K562 (cell line): ENCODE measurements at regions not wholly inside any gene's neighbourhood (a gene's known extent, or its start where the extent isn't known, plus 50 kb on each side); places are given as distances from the start of the nearest gene placed in this dataset.

Source experiments
- ATAC-seq: fragments of 200-7000 bp; cut with Tn5 transposase; 3 replicates; pipeline ENCODE4 v1.9.1; 2020; ENCODE audit warnings: moderate library complexity
- BruUV-seq: library from RNA; stranded (reverse); fragments of 400-500 nt; replicated peaks from 2 replicates; lab custom pipeline; 2021; lab: Mats Ljungman, UMichigan
- CTCF ChIA-PET: fragments of 300-600 bp; formaldehyde crosslinking; extraction: SDS; loops from one replicate; lab custom pipeline; 2021; ENCODE audit warnings: low intra/inter-chr PET ratio; lab: Yijun Ruan, JAX
- POLR2A ChIA-PET: fragments of 300-600, 350-650 bp; sonication (Branson Sonifier 250); formaldehyde crosslinking; extraction: SDS; loops from one replicate; lab custom pipeline; 2021; ENCODE audit warnings: antibody characterized with exemption, inconsistent platforms; lab: Yijun Ruan, JAX
- DNase-seq, 4 experiments: peaks; one replicate each; pipeline versions ENCODE4 v3.0.0 to v3.0.0-alpha.2; 2011 to 2018; ENCODE audit warnings: low spot score in 3 of 4, mixed read lengths in 3 of 4; ENCODE audit errors: extremely low read depth in 1 of 4
- FAIRE-seq: peaks from 2 replicates; lab custom pipeline; 2011; peaks lifted over from hg19 to GRCh38; lab: Jason Lieb, UNC
- H2AFZ ChIP-seq: 2 replicates; pipeline ENCODE4 v1.6.0; 2011; ENCODE audit warnings: low read depth, low read length, control low read depth, inconsistent platforms
- H3K27ac ChIP-seq: fragments of 200-600 bp; 3 replicates; pipeline ENCODE4 v1.8.0; 2011; ENCODE audit warnings: low read depth, mild to moderate bottlenecking, control low read depth, inconsistent platforms, low read length, moderate library complexity, mixed read lengths; ENCODE audit errors: extremely low read depth
- H3K27me3 ChIP-seq, 2 experiments: fragments of 300-600 bp in 1 of 2; 2 replicates in 1 of 2; 3 replicates in 1 of 2; pipeline versions ENCODE4 v1.6.0 to v1.8.0; 2011; ENCODE audit warnings: inconsistent platforms in 2 of 2, low read length in 2 of 2, mild to moderate bottlenecking in 1 of 2, mixed read lengths in 1 of 2, moderate library complexity in 1 of 2; ENCODE audit not compliant: control insufficient read depth in 2 of 2, insufficient read depth in 2 of 2
- H3K36me3 ChIP-seq: fragments of 300-600 bp; 3 replicates; pipeline ENCODE4 v1.8.0; 2011; ENCODE audit warnings: mild to moderate bottlenecking, low read length, inconsistent platforms; ENCODE audit not compliant: control insufficient read depth, insufficient read depth
- H3K4me1 ChIP-seq, 2 experiments: fragments of 200-600 bp in 1 of 2; replicated peaks in 1 of 2; 2 replicates in 1 of 2; 3 replicates in 1 of 2; pipeline versions ENCODE4 v1.5.1 to v1.8.0; 2011; ENCODE audit warnings: inconsistent platforms in 2 of 2, low read length in 2 of 2, mild to moderate bottlenecking in 1 of 2, mixed read lengths in 1 of 2, moderate library complexity in 1 of 2; ENCODE audit not compliant: control insufficient read depth in 2 of 2, insufficient read depth in 2 of 2
- H3K4me2 ChIP-seq: 2 replicates; pipeline ENCODE4 v1.6.1; 2011; ENCODE audit warnings: low read length, control low read depth, inconsistent platforms, mixed read lengths; ENCODE audit not compliant: insufficient read depth
- H3K4me3 ChIP-seq: fragments of 200-600 bp; sonication (generic), shearing (Covaris generic); 2 replicates; pipeline ENCODE4 v1.5.1; 2016; ENCODE audit warnings: control low read depth, inconsistent platforms
- H3K79me2 ChIP-seq: fragments of 200-600 bp; 3 replicates; pipeline ENCODE4 v1.8.0; 2011; ENCODE audit warnings: low read length, inconsistent platforms; ENCODE audit not compliant: control insufficient read depth, insufficient read depth
- H3K9ac ChIP-seq, 2 experiments: 2 replicates each; pipeline versions ENCODE4 v1.6.0 to v1.6.1; 2011; ENCODE audit warnings: low read depth in 2 of 2, low read length in 2 of 2, control low read depth in 1 of 2, inconsistent platforms in 1 of 2, mild to moderate bottlenecking in 1 of 2, mixed read lengths in 1 of 2; ENCODE audit not compliant: insufficient read depth in 1 of 2
- H3K9me1 ChIP-seq: one replicate; pipeline ENCODE4 v1.6.0; 2011; ENCODE audit warnings: inconsistent platforms, mild to moderate bottlenecking, low read length, moderate library complexity; ENCODE audit not compliant: control insufficient read depth, insufficient read depth
- H3K9me3 ChIP-seq: replicated peaks from 2 replicates; pipeline ENCODE4 v1.5.1; 2011; ENCODE audit warnings: low read depth, low read length, inconsistent platforms; ENCODE audit not compliant: control insufficient read depth, insufficient read depth
- H4K20me1 ChIP-seq: replicated peaks from 2 replicates; pipeline ENCODE4 v1.6.1; 2011; ENCODE audit warnings: low read length, inconsistent platforms, mixed read lengths; ENCODE audit not compliant: control insufficient read depth, insufficient read depth
- ASH1L ChIP-seq: fragments of 450-650 bp; IDR thresholded peaks from 2 replicates; pipeline ENCODE4 v1.6.1; 2018; ENCODE audit warnings: borderline replicate concordance, mild to moderate bottlenecking, low read depth; ENCODE audit not compliant: partially characterized antibody
- BRF1 ChIP-seq: IDR thresholded peaks from 3 replicates; pipeline ENCODE4 v1.6.1; 2011; ENCODE audit warnings: borderline replicate concordance, mild to moderate bottlenecking; ENCODE audit not compliant: insufficient read length; ENCODE audit errors: extremely low read depth
- CAMTA2 ChIP-seq: fragments of 250-450 bp; sonication (Bioruptor Pico); conservative IDR thresholded peaks from 2 replicates; pipeline ENCODE4 v1.5.1; 2022
- CREM ChIP-seq: IDR thresholded peaks from 2 replicates; pipeline ENCODE4 v1.6.1; 2014; ENCODE audit warnings: antibody characterized with exemption, low read depth
- DMBX1 ChIP-seq: fragments of 250-450 bp; sonication (Bioruptor Pico); IDR thresholded peaks from 2 replicates; pipeline ENCODE4 v1.8.0; 2022; ENCODE audit warnings: inconsistent platforms, mild to moderate bottlenecking, moderate library complexity, borderline replicate concordance
- EZH2 ChIP-seq: IDR thresholded peaks from 2 replicates; pipeline ENCODE4 v1.6.1; 2012; ENCODE audit warnings: low read depth, mild to moderate bottlenecking, inconsistent platforms, low read length, borderline replicate concordance
- HNRNPH1 ChIP-seq: fragments of 200-400 bp; formaldehyde crosslinking; optimal IDR thresholded peaks from 2 replicates; pipeline ENCODE3; 2017; ENCODE audit warnings: low read depth, mild to moderate bottlenecking, low read length, moderate library complexity
- MTA1 ChIP-seq: fragments of 450-650 bp; IDR thresholded peaks from 2 replicates; pipeline ENCODE4 v1.6.1; 2017; ENCODE audit warnings: borderline replicate concordance
- NCOA4 ChIP-seq: fragments of 450-650 bp; IDR thresholded peaks from 2 replicates; pipeline ENCODE4 v1.6.1; 2018; ENCODE audit warnings: mild to moderate bottlenecking; ENCODE audit not compliant: partially characterized antibody
- PRDM10 ChIP-seq: fragments of 450-650 bp; IDR thresholded peaks from 2 replicates; pipeline ENCODE4 v1.6.1; 2018; ENCODE audit not compliant: partially characterized antibody
- RBM14 ChIP-seq: fragments of 200-400 bp; formaldehyde crosslinking; IDR thresholded peaks from 2 replicates; pipeline ENCODE4 v1.6.1; 2018; ENCODE audit warnings: low read depth, mild to moderate bottlenecking, low read length, moderate library complexity, borderline replicate concordance; ENCODE audit not compliant: insufficient read depth
- TSC22D4 ChIP-seq: fragments of 450-650 bp; IDR thresholded peaks from 2 replicates; pipeline ENCODE4 v1.6.1; 2016; ENCODE audit warnings: missing genetic modification characterization, missing biosample characterization, control low read depth
- ZNF3 ChIP-seq: fragments of 250-450 bp; sonication (Bioruptor Pico); IDR thresholded peaks from 2 replicates; pipeline ENCODE4 v1.5.0; 2021; ENCODE audit warnings: mild to moderate bottlenecking, moderate library complexity
- ZSCAN32 ChIP-seq: fragments of 450-650 bp; formaldehyde crosslinking; IDR thresholded peaks from 2 replicates; pipeline ENCODE4 v1.4.0; 2020; ENCODE audit warnings: mild to moderate bottlenecking, moderate library complexity
- in situ Hi-C: fragments of 300-500 bp; cut with MboI; formaldehyde crosslinking; loops from 4 replicates; pipeline ENCODE4 v1.15.0; 2018; ENCODE audit warnings: inconsistent platforms, mixed read lengths
- intact Hi-C: fragments of 100-400 bp; cut with micrococcal nuclease; formaldehyde crosslinking; loops from 2 replicates; pipeline ENCODE4 v1.14.2; 2022
- TF ChIP-seq, protein P1 (sequence below): sonication (generic); formaldehyde crosslinking; IDR thresholded peaks from 2 replicates; pipeline ENCODE4 v1.8.0; 2022; ENCODE audit warnings: mild to moderate bottlenecking, missing genetic modification reagents

GRCh38 chr4:64822405-64822804 is 413.2 kb upstream of the TECRL start:
- TF ChIP-seq EZH2, result no peak
- TF ChIP-seq HNRNPH1, result no peak
- TF ChIP-seq, protein P1, sequence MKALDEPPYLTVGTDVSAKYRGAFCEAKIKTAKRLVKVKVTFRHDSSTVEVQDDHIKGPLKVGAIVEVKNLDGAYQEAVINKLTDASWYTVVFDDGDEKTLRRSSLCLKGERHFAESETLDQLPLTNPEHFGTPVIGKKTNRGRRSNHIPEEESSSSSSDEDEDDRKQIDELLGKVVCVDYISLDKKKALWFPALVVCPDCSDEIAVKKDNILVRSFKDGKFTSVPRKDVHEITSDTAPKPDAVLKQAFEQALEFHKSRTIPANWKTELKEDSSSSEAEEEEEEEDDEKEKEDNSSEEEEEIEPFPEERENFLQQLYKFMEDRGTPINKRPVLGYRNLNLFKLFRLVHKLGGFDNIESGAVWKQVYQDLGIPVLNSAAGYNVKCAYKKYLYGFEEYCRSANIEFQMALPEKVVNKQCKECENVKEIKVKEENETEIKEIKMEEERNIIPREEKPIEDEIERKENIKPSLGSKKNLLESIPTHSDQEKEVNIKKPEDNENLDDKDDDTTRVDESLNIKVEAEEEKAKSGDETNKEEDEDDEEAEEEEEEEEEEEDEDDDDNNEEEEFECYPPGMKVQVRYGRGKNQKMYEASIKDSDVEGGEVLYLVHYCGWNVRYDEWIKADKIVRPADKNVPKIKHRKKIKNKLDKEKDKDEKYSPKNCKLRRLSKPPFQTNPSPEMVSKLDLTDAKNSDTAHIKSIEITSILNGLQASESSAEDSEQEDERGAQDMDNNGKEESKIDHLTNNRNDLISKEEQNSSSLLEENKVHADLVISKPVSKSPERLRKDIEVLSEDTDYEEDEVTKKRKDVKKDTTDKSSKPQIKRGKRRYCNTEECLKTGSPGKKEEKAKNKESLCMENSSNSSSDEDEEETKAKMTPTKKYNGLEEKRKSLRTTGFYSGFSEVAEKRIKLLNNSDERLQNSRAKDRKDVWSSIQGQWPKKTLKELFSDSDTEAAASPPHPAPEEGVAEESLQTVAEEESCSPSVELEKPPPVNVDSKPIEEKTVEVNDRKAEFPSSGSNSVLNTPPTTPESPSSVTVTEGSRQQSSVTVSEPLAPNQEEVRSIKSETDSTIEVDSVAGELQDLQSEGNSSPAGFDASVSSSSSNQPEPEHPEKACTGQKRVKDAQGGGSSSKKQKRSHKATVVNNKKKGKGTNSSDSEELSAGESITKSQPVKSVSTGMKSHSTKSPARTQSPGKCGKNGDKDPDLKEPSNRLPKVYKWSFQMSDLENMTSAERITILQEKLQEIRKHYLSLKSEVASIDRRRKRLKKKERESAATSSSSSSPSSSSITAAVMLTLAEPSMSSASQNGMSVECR, result no peak
- no peak for TF ChIP-seq MTA1
- no peak for TF ChIP-seq CAMTA2 (CRISPR knock-in tag)
- no peak for TF ChIP-seq DMBX1 (CRISPR knock-in tag)
- no peak for TF ChIP-seq TSC22D4 (tag)
- no peak for TF ChIP-seq BRF1
- no peak for TF ChIP-seq CREM
- TF ChIP-seq PRDM10, result no peak
- no peak for TF ChIP-seq ZSCAN32 (CRISPR knock-in tag)
- no peak for TF ChIP-seq ASH1L
- TF ChIP-seq RBM14, result no peak
- no peak for TF ChIP-seq NCOA4
- TF ChIP-seq ZNF3 (CRISPR knock-in tag), result no peak
- in situ Hi-C loops (no loop called here), intact Hi-C loops (no loop called here)
- H3K27me3 ChIP-seq, result no peaks in the 10 kb centered on the region
- ATAC-seq (no peak), FAIRE-seq (no peak), DNase-seq (no peak)
- H4K20me1 ChIP-seq, result no peaks in the 10 kb centered on the region
- ChIA-PET CTCF (no interaction called here), POLR2A (no interaction called here)
- no peak overlapping the region for H3K9ac ChIP-seq
- H3K4me3 ChIP-seq, result no peak overlapping the region
- H3K27ac ChIP-seq, result no peak overlapping the region
- H3K9me1 ChIP-seq, result no peaks in the 10 kb centered on the region
- BruUV-seq, result no TSS peak
- H3K4me2 ChIP-seq, result no peak overlapping the region
- H3K9me3 ChIP-seq, result no peaks in the 10 kb centered on the region; the same call in 1 of the 2 replicates
- no peaks in the 10 kb centered on the region for H3K36me3 ChIP-seq
- no peaks in the 10 kb centered on the region for H3K79me2 ChIP-seq
- no peaks in the 10 kb centered on the region for H3K4me1 ChIP-seq
- no peak overlapping the region for H2AFZ ChIP-seq
